ENCODE measurements at regions not wholly inside any gene's neighbourhood (a gene's known extent, or its start where the extent isn't known, plus 50 kb on each side); places are given as distances from the start of the nearest gene placed in this dataset.

- no peak for DNase-seq (ENCODE audit: low read depth)
Measured at GRCh38 chr5:56622141-56622540, 193.2 kb upstream of the MAP3K1 start.

- DNase-seq (ENCODE audit: low read depth), result no peak
Measured at GRCh38 chr5:56620903-56621677, 194.3 kb upstream of the MAP3K1 start.

GRCh38 chr5:56617998-56618397 is 197.4 kb upstream of the MAP3K1 start:
- no peak for DNase-seq (ENCODE audit: low read depth)

GRCh38 chr5:56616454-56617160 is 198.7 kb upstream of the MAP3K1 start:
- no peak for DNase-seq (ENCODE audit: low read depth)

- DNase-seq (ENCODE audit: low read depth), result no peak
Measured at GRCh38 chr5:56615361-56616153, 199.8 kb upstream of the MAP3K1 start.

- DNase-seq (ENCODE audit: low read depth), result no peak
Measured at GRCh38 chr5:56612759-56613158, 202.6 kb upstream of the MAP3K1 start.

- no peak for DNase-seq (ENCODE audit: low read depth)
Measured at GRCh38 chr5:56612353-56612752, 203.0 kb upstream of the MAP3K1 start.

GRCh38 chr5:56610093-56610698 is 205.2 kb upstream of the MAP3K1 start:
- DNase-seq (ENCODE audit: low read depth), result no peak

GRCh38 chr5:56608217-56608925 is 207.0 kb upstream of the MAP3K1 start:
- no peak for DNase-seq (ENCODE audit: low read depth)

- peak; percentile 32 for DNase-seq (ENCODE audit: low read depth)
Measured at GRCh38 chr5:56607551-56607950, 207.8 kb upstream of the MAP3K1 start.

GRCh38 chr5:56607074-56607473 is 208.3 kb upstream of the MAP3K1 start:
- no peak for DNase-seq (ENCODE audit: low read depth)

- DNase-seq (ENCODE audit: low read depth), result no peak
Measured at GRCh38 chr5:56606192-56606591, 209.2 kb upstream of the MAP3K1 start.

GRCh38 chr5:56605231-56605630 is 210.1 kb upstream of the MAP3K1 start:
- DNase-seq (ENCODE audit: low read depth), result no peak

- no peak for DNase-seq (ENCODE audit: low read depth)
Measured at GRCh38 chr5:56601641-56602071, 213.7 kb upstream of the MAP3K1 start.

- no peak for DNase-seq (ENCODE audit: low read depth)
Measured at GRCh38 chr5:56598941-56599340, 216.4 kb upstream of the MAP3K1 start.

- DNase-seq (ENCODE audit: low read depth), result no peak
Measured at GRCh38 chr5:56596155-56596554, 219.2 kb upstream of the MAP3K1 start.

- DNase-seq (ENCODE audit: low read depth), result no peak
Measured at GRCh38 chr5:56595566-56595965, 219.8 kb upstream of the MAP3K1 start.

- no peak for DNase-seq (ENCODE audit: low read depth)
Measured at GRCh38 chr5:56594792-56595191, 220.6 kb upstream of the MAP3K1 start.

- no peak for DNase-seq (ENCODE audit: low read depth)
Measured at GRCh38 chr5:56591081-56591480, 224.3 kb upstream of the MAP3K1 start.

GRCh38 chr5:56589481-56589860 is 225.9 kb upstream of the MAP3K1 start:
- no peak for DNase-seq (ENCODE audit: low read depth)

Data from Daoy (cell line).